AG04449 (cell line): ENCODE measurements at regions not wholly inside any gene's neighbourhood (a gene's known extent, or its start where the extent isn't known, plus 50 kb on each side); places are given as distances from the start of the nearest gene placed in this dataset.

Experiments
- CTCF ChIA-PET: fragments of 350-600 bp; formaldehyde crosslinking; extraction: SDS; loops from one replicate; lab custom pipeline; 2021; ENCODE audit warnings: antibody characterized with exemption; lab: Yijun Ruan, JAX
- POLR2A ChIA-PET: fragments of 400-600, 350-600 bp; formaldehyde crosslinking; extraction: SDS; loops from one replicate; lab custom pipeline; 2020; ENCODE audit warnings: antibody characterized with exemption, inconsistent platforms; lab: Yijun Ruan, JAX
- DNase-seq: peaks from one replicate; pipeline ENCODE4 v3.0.0-alpha.2; 2010; ENCODE audit warnings: low read depth, low spot score
- H3K4me3 ChIP-seq: 2 replicates; pipeline ENCODE4 v1.5.1; 2011; ENCODE audit warnings: low read depth, mild to moderate bottlenecking, control low read depth, low read length
- TF ChIP-seq, protein P1 (sequence below): IDR thresholded peaks from one replicate; pipeline ENCODE4 v1.5.1; 2011; ENCODE audit warnings: mild to moderate bottlenecking, moderate library complexity, low read length, control low read depth, inconsistent platforms; ENCODE audit not compliant: insufficient read depth; ENCODE audit errors: missing control alignments

DNA sequence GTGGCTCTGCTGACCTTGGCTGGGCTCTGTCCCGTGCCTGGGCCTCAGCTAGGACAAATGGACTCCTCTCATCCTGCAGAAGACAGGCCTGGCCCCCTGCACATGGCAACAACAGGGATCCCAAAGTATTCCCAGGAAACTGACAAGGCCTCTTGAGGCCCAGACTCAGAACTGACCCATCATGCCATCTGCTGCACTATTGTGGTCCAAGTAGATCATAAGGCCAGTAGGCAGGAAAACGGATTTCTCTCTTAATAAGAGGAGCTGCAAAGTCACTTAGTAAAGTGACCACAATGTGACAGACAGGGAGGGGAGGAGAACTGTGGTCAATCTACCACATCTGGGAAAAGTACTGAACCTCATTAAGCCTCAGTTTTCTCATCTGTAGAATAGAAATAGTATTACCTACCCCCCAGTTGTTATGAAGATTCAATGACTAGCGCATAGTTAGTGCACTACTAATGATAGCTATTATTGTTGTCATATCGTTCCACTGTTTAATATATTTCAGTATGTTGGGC, 62.1 kb upstream of the TNRC6A start:
- H3K4me3 ChIP-seq, result no peak overlapping the region
- no peak for DNase-seq
- ChIA-PET CTCF (interaction anchor here (1.0 kb wide), 1 partner anchor 9 kb away, joined by 4 read pairs; no protein-coding TSS in a partner anchor), POLR2A (no interaction called here)
- TF ChIP-seq, protein P1, sequence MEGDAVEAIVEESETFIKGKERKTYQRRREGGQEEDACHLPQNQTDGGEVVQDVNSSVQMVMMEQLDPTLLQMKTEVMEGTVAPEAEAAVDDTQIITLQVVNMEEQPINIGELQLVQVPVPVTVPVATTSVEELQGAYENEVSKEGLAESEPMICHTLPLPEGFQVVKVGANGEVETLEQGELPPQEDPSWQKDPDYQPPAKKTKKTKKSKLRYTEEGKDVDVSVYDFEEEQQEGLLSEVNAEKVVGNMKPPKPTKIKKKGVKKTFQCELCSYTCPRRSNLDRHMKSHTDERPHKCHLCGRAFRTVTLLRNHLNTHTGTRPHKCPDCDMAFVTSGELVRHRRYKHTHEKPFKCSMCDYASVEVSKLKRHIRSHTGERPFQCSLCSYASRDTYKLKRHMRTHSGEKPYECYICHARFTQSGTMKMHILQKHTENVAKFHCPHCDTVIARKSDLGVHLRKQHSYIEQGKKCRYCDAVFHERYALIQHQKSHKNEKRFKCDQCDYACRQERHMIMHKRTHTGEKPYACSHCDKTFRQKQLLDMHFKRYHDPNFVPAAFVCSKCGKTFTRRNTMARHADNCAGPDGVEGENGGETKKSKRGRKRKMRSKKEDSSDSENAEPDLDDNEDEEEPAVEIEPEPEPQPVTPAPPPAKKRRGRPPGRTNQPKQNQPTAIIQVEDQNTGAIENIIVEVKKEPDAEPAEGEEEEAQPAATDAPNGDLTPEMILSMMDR, result no peak

DNA sequence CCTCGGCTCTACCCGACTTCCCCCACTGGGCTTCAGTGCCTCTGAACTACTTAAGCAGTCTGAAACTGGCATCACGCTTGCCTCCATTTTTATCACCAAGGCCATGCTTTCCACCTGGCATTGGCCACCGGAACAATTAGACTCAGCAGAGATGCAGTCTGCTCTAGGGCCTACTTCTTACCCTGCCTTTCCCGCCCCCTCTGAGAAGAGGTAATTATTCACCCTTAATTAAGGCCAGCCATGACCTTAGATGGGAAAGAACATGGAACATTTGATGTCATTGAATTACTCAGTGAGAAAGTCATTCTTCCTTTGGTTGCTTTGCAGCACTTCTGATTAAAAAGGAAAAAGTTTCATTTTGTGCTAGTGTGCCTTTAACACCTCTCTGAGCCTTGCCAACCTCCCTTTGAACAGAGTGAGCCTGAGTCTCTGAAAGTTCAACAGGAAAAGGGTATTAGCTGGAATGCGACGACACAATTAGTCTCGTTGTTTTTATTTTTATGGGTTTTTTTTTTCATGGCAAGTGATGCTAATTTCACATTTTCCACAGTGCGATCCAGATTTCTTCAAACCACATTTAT, 60.9 kb upstream of the TNRC6A start:
- POLR2A ChIA-PET, result no interaction called here
- TF ChIP-seq, protein P1, result no peak
- H3K4me3 ChIP-seq, result no peak overlapping the region
- DNase-seq, result no peak
- CTCF ChIA-PET, result interaction anchor here (1.9 kb wide), 1 partner anchor 88 kb away, joined by 11 read pairs; no protein-coding TSS in a partner anchor

GRCh38 chr16:24670623-24671454, 58.6 kb upstream of the TNRC6A start:
- CTCF ChIA-PET, result interaction anchor here (1.7 to 1.9 kb wide), 2 partner anchors 18 to 90 kb away, joined by 7 to 11 read pairs; no protein-coding TSS in a partner anchor

GRCh38 chr16:24671455-24671954, 57.9 kb upstream of the TNRC6A start:
- ChIA-PET POLR2A (no interaction called here), CTCF (no interaction called here)
- no peak overlapping the region; the same call in 1 of the 2 replicates for H3K4me3 ChIP-seq
- TF ChIP-seq, protein P1, result no peak
- DNase-seq, result no peak

More at GRCh38 chr16:24670623-24671454, 58.6 kb upstream of the TNRC6A start:
- TF ChIP-seq, protein P1, result no peak
- POLR2A ChIA-PET, result interaction anchor here (0.7 kb wide), 1 partner anchor 11 kb away, joined by 3 read pairs; no protein-coding TSS in a partner anchor
- DNase-seq, result no peak
- peak overlapping the region; percentile 35 for H3K4me3 ChIP-seq

GRCh38 chr16:24673155-24673554, 56.3 kb upstream of the TNRC6A start:
- no peak overlapping the region for H3K4me3 ChIP-seq
- TF ChIP-seq, protein P1, result no peak
- CTCF ChIA-PET, result interaction anchor here (1.3 to 1.4 kb wide), 2 partner anchors 8 to 16 kb away, joined by 3 to 6 read pairs; no protein-coding TSS in a partner anchor
- POLR2A ChIA-PET, result no interaction called here
- DNase-seq, result no peak
